ENCODE measurements at regions not wholly inside any gene's neighbourhood (a gene's known extent, or its start where the extent isn't known, plus 50 kb on each side); places are given as distances from the start of the nearest gene placed in this dataset.

DNA sequence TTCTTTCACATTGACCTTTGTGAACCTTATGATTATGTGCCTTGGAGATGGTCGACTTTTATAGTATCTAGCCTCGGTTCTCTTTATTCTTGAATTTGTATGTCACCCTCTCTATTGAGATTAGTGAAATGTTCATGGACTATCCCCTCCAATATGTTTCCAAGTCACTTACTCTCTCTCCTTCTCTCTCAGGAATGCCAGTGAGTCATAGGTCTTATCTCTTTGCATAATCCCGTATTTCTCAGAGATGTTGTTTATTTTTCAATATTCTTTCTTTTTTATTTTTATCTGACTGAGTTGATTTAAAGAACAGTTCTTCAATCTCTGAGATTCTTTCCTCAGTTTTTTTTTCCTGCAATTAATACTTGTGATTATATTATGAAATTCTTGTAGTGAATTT, 411.6 kb upstream of the CADM2 start:
- CTCF ChIA-PET = interaction anchor here (0.8 to 2.9 kb wide), 29 partner anchors 10 to 1701 kb away, joined by 3 to 35 read pairs (median 4); no protein-coding TSS in a partner anchor

DNA sequence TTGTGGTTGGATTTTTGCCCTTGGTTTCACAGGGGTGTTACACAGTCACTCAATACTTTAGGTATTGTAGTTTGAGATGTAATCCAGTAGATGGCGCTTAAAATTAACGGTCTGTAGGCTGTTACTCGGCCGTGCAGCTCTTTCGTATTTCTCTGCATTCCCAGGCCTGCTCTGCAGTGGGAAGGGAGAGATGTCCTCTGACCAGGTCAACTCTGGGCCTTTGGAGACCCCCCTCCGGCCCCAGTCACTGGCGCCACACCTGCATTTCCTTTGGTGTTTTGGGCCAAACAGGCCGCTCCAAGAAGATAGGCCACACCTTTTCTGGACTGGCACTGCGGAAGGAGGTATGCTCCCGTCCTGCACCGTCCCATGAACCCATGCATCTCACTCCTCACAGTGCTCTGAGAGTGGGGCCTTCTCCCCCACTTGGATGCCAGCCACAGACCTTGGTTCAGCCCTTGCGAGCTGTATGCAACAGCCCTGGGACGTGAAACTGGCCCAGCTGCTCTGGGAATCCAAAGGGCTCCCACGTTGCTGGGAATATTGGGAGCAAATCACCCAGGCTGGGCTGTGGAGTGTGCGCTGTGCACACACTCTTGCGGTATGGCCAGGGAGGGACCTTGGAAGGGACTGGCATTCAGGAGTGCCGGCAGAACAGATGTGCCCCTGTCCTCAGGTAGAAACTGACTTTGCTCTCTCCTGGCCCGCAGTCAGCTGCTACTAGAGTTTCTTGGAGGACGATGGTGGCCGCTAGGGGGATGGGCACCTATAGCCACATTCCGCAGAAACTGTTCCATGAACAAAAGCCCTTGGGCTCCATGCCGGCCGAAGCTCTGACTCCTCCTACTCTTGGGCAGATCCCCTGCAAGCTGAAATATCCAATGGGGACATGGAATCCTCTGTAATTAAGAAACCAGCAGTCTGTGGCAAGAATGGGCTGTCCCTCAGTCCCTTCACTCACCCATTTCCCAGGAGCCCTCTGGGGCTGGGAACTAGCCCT, 410.5 kb upstream of the CADM2 start:
- no peaks in the 10 kb centered on the region for H3F3A ChIP-seq (replicated peaks; ENCODE audit: insufficient read depth)
- no peak for TF ChIP-seq SIN3A (IDR thresholded peaks at IDR 0.05; ENCODE audit: borderline replicate concordance, low read depth, low read length)
- no peak for TF ChIP-seq EP300 (IDR thresholded peaks at IDR 0.05; ENCODE audit: borderline replicate concordance in 1 of 2, low read depth in 1 of 2, low read length in 1 of 2)
- TF ChIP-seq, protein P1, sequence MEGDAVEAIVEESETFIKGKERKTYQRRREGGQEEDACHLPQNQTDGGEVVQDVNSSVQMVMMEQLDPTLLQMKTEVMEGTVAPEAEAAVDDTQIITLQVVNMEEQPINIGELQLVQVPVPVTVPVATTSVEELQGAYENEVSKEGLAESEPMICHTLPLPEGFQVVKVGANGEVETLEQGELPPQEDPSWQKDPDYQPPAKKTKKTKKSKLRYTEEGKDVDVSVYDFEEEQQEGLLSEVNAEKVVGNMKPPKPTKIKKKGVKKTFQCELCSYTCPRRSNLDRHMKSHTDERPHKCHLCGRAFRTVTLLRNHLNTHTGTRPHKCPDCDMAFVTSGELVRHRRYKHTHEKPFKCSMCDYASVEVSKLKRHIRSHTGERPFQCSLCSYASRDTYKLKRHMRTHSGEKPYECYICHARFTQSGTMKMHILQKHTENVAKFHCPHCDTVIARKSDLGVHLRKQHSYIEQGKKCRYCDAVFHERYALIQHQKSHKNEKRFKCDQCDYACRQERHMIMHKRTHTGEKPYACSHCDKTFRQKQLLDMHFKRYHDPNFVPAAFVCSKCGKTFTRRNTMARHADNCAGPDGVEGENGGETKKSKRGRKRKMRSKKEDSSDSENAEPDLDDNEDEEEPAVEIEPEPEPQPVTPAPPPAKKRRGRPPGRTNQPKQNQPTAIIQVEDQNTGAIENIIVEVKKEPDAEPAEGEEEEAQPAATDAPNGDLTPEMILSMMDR (IDR thresholded peaks at IDR 0.05) = peak; percentile 67
- TF ChIP-seq, protein P2, sequence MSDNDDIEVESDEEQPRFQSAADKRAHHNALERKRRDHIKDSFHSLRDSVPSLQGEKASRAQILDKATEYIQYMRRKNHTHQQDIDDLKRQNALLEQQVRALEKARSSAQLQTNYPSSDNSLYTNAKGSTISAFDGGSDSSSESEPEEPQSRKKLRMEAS (IDR thresholded peaks at IDR 0.05; ENCODE audit: low read depth) = no peak
- no peak for TF ChIP-seq TEAD4 (IDR thresholded peaks at IDR 0.05; ENCODE audit: borderline replicate concordance, insufficient read depth)
- TF ChIP-seq RAD21 (IDR thresholded peaks at IDR 0.05; ENCODE audit: low read length) = peak; percentile 75
- TF ChIP-seq JUND (IDR thresholded peaks at IDR 0.05) = no peak
- no peak for TF ChIP-seq TAF1 (IDR thresholded peaks at IDR 0.05; ENCODE audit: borderline replicate concordance, low read depth, low read length)
- TF ChIP-seq SMC3 (IDR thresholded peaks at IDR 0.05; ENCODE audit: low read depth, low read length) = peak; percentile 72
- no peak overlapping the region for H3K9ac ChIP-seq
- no peaks in the 10 kb centered on the region for H4K20me1 ChIP-seq (ENCODE audit: insufficient read depth)
- H3K4me2 ChIP-seq = peak overlapping the region; percentile 62; the same call in 1 of the 2 replicates
- H3K4me1 ChIP-seq (ENCODE audit: control insufficient read depth in 1 of 2, insufficient read depth in 2 of 2, low read depth in 1 of 2, low read length in 1 of 2) = peaks cover 0 to 6% of the 10 kb centered on the region in 2 experiments; a peak in 1 of 4 replicates
- peak overlapping the region in 1 of 2 experiments; percentile 22; a peak in 1 of 4 replicates for H3K27ac ChIP-seq (ENCODE audit: low read depth in 2 of 2, low read length in 1 of 2)
- peak; percentile 43 for DNase-seq
- peak overlapping the region; percentile 58; the same call in 1 of the 2 replicates for H2AFZ ChIP-seq (ENCODE audit: low read depth)
- CTCF ChIA-PET = interaction anchor here (0.6 to 2.9 kb wide), 43 partner anchors 9 to 1700 kb away, joined by 3 to 35 read pairs (median 4); no protein-coding TSS in a partner anchor
- no peaks in the 10 kb centered on the region for H3K36me3 ChIP-seq (replicated peaks in 1 of 2; ENCODE audit: control insufficient read depth in 1 of 2, insufficient read depth in 2 of 2, low read length in 1 of 2)
- H3K4me3 ChIP-seq (ENCODE audit: low read depth in 2 of 2, low read length in 1 of 2) = peak overlapping the region; percentile 37 to 54
- H3K9me2 ChIP-seq = no peaks in the 10 kb centered on the region
- H3K9me3 ChIP-seq = no peaks in the 10 kb centered on the region
- no peaks in the 10 kb centered on the region for H3K79me2 ChIP-seq (ENCODE audit: insufficient read depth)
- 17% methylated on average over 20 of the region's 23 CpGs for WGBS (ENCODE audit: low lambda C conversion rate)
- no peaks in the 10 kb centered on the region for H3K27me3 ChIP-seq (ENCODE audit: insufficient read depth)
- POLR2A ChIA-PET = no interaction called here

More for the DNA sequence above, 411.6 kb upstream of the CADM2 start:
- Histone ChIP-seq H3K4me2 (no peak overlapping the region), H3K79me2 (ENCODE audit: insufficient read depth) (no peaks in the 10 kb centered on the region), H3K27me3 (ENCODE audit: insufficient read depth) (no peaks in the 10 kb centered on the region), H3K9ac (no peak overlapping the region), H3K27ac (ENCODE audit: low read depth in 2 of 2, low read length in 1 of 2) (no peak overlapping the region), H3K9me3 (no peaks in the 10 kb centered on the region), H2AFZ (ENCODE audit: low read depth) (no peak overlapping the region), H3K4me1 (ENCODE audit: control insufficient read depth in 1 of 2, insufficient read depth in 2 of 2, low read depth in 1 of 2, low read length in 1 of 2) (peaks cover 0 to 6% of the 10 kb centered on the region in 2 experiments; a peak in 1 of 4 replicates), H3K4me3 (ENCODE audit: low read depth in 2 of 2, low read length in 1 of 2) (no peak overlapping the region), H3F3A (replicated peaks; ENCODE audit: insufficient read depth) (no peaks in the 10 kb centered on the region), H4K20me1 (ENCODE audit: insufficient read depth) (no peaks in the 10 kb centered on the region), H3K9me2 (no peaks in the 10 kb centered on the region), H3K36me3 (replicated peaks in 1 of 2; ENCODE audit: control insufficient read depth in 1 of 2, insufficient read depth in 2 of 2, low read length in 1 of 2) (no peaks in the 10 kb centered on the region)
- DNase-seq = no peak
- 4% methylated on average over 3 of the region's 3 CpGs for WGBS (ENCODE audit: low lambda C conversion rate)
- POLR2A ChIA-PET = no interaction called here
- TF ChIP-seq RAD21 (IDR thresholded peaks at IDR 0.05; ENCODE audit: low read length) = no peak
- no peak for TF ChIP-seq SIN3A (IDR thresholded peaks at IDR 0.05; ENCODE audit: borderline replicate concordance, low read depth, low read length)
- TF ChIP-seq, protein P3, sequence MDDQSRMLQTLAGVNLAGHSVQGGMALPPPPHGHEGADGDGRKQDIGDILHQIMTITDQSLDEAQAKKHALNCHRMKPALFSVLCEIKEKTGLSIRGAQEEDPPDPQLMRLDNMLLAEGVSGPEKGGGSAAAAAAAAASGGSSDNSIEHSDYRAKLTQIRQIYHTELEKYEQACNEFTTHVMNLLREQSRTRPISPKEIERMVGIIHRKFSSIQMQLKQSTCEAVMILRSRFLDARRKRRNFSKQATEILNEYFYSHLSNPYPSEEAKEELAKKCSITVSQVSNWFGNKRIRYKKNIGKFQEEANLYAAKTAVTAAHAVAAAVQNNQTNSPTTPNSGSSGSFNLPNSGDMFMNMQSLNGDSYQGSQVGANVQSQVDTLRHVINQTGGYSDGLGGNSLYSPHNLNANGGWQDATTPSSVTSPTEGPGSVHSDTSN (IDR thresholded peaks at IDR 0.05) = no peak
- no peak for TF ChIP-seq NFIC (IDR thresholded peaks at IDR 0.05; ENCODE audit: borderline replicate concordance)
